Natural killer cell (primary cell): ENCODE measurements at regions not wholly inside any gene's neighbourhood (a gene's known extent, or its start where the extent isn't known, plus 50 kb on each side); places are given as distances from the start of the nearest gene placed in this dataset.

Source experiments
- ATAC-seq, 3 donors: fragments of 150-1000 bp in 2 of 3; fragments of 200-7000 bp in 1 of 3; cut with Tn5 transposase; 1 replicate in 1 of 3; 2 replicates in 2 of 3; pipeline ENCODE4 v1.10.0; 2021; ENCODE audit warnings: mild to moderate bottlenecking in 2 of 3, moderate library complexity in 2 of 3
- DNase-seq, 2 donors: peaks; one replicate each; pipeline versions ENCODE4 v3.0.0 to v3.0.0-alpha.2; 2013 to 2021; ENCODE audit warnings: mixed read lengths in 1 of 2
- H3K27ac ChIP-seq: one replicate; pipeline ENCODE4 v1.5.1; 2013; ENCODE audit warnings: mild to moderate bottlenecking, low read length
- H3K27me3 ChIP-seq: one replicate; pipeline ENCODE4 v1.6.1; 2013; ENCODE audit warnings: low read length; ENCODE audit not compliant: control insufficient read depth, insufficient read depth
- H3K36me3 ChIP-seq: one replicate; pipeline ENCODE4 v1.6.1; 2013; ENCODE audit warnings: low read length; ENCODE audit not compliant: control insufficient read depth, insufficient read depth
- H3K4me1 ChIP-seq: one replicate; pipeline ENCODE4 v1.6.1; 2013; ENCODE audit warnings: low read length; ENCODE audit not compliant: control insufficient read depth, insufficient read depth
- H3K4me3 ChIP-seq: one replicate; pipeline ENCODE4 v1.5.1; 2013; ENCODE audit warnings: low read length
- H3K9me3 ChIP-seq: one replicate; pipeline ENCODE4 v1.6.1; 2013; ENCODE audit warnings: low read length; ENCODE audit not compliant: control insufficient read depth, insufficient read depth
- H3K27ac Mint-ChIP-seq, 2 donors: one replicate each; pipeline ENCODE4 v1.8.0; 2022; ENCODE audit warnings: mild to moderate bottlenecking in 2 of 2, mixed read lengths in 2 of 2, moderate library complexity in 1 of 2
- H3K27me3 Mint-ChIP-seq, 2 donors: one replicate each; pipeline ENCODE4 v1.8.0; 2022; ENCODE audit warnings: low read depth in 2 of 2, mixed read lengths in 2 of 2
- H3K36me3 Mint-ChIP-seq: one replicate; pipeline ENCODE4 v1.8.0; 2022; ENCODE audit warnings: mixed read lengths
- H3K4me1 Mint-ChIP-seq, 2 donors: one replicate each; pipeline ENCODE4 v1.8.0; 2022; ENCODE audit warnings: mixed read lengths in 2 of 2
- H3K4me3 Mint-ChIP-seq: one replicate; pipeline ENCODE4 v1.8.0; 2022; ENCODE audit warnings: mild to moderate bottlenecking, moderate library complexity, mixed read lengths
- H3K9me3 Mint-ChIP-seq, 2 donors: one replicate each; pipeline ENCODE4 v1.8.0; 2022; ENCODE audit warnings: mixed read lengths in 2 of 2
- WGBS: methylation state at CpG from one replicate; pipeline ENCODE4 v1.1.7; 2013; ENCODE audit warnings: missing lambda C conversion rate; ENCODE audit not compliant: insufficient coverage; 5-methylcytosine and 5-hydroxymethylcytosine counted together
- intact Hi-C: fragments of 100-400 bp; cut with micrococcal nuclease; formaldehyde crosslinking; loops from one replicate; pipeline ENCODE4 v1.14.2; 2022
- TF ChIP-seq, protein P1 (sequence below): fragments of 200-600 bp; IDR thresholded peaks from one replicate; pipeline ENCODE4 v1.8.0; 2022; ENCODE audit warnings: antibody characterized with exemption

DNA sequence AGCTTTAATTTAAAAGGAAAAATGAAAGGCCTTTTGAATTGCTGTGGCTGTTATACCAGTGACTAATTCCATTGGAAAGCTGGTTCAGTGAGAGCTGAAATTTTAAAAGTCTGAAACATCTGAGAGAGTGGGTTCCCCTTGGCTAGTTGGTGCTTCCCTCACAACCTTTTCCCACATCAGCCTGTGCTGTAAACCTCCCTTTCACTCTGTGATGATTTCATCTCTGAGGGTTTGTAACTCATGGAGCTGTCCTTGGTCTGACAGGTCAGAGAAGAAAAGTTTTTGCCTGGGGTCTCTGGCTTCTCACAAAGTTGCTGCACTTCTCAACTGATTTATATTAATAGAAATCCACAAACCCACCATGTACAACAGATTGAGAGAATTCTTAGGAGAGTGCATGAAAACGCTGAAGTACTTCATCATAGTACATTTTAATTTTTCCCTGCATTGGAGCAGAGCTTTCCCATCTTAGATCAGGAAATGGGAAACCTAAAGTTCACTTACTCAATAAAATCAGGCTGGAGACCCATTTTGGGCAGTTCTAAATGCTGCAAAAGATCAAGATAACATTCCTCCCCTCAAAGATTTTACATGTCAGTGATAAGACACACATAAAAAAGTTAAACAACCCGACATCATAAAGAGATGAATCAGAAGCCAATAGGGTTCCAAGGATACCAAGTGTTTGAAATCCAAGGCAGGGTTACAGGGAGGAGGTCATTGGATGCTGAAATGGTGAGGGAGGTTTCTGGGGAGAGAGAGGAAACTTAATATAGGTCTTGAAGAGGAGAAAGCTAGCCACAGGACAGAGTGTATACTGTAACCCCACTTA lies 157.0 kb upstream of the MKLN1 start:
- ATAC-seq (no peak), DNase-seq (no peak)
- H3K36me3 Mint-ChIP-seq, result no peaks in the 10 kb centered on the region
- intact Hi-C loops, result no loop called here
- Histone ChIP-seq H3K27ac (no peak overlapping the region), H3K36me3 (no peaks in the 10 kb centered on the region), H3K4me1 (no peaks in the 10 kb centered on the region), H3K4me3 (no peak overlapping the region), H3K27me3 (peaks cover 2% of the 10 kb centered on the region), H3K9me3 (no peaks in the 10 kb centered on the region)
- H3K27me3 Mint-ChIP-seq, result peaks cover 6 to 9% of the 10 kb centered on the region in 2 donors
- WGBS, result 83% methylated on average over 2 of the region's 2 CpGs
- TF ChIP-seq, protein P1, sequence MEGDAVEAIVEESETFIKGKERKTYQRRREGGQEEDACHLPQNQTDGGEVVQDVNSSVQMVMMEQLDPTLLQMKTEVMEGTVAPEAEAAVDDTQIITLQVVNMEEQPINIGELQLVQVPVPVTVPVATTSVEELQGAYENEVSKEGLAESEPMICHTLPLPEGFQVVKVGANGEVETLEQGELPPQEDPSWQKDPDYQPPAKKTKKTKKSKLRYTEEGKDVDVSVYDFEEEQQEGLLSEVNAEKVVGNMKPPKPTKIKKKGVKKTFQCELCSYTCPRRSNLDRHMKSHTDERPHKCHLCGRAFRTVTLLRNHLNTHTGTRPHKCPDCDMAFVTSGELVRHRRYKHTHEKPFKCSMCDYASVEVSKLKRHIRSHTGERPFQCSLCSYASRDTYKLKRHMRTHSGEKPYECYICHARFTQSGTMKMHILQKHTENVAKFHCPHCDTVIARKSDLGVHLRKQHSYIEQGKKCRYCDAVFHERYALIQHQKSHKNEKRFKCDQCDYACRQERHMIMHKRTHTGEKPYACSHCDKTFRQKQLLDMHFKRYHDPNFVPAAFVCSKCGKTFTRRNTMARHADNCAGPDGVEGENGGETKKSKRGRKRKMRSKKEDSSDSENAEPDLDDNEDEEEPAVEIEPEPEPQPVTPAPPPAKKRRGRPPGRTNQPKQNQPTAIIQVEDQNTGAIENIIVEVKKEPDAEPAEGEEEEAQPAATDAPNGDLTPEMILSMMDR, result no peak
- no peaks in the 10 kb centered on the region for H3K9me3 Mint-ChIP-seq
- H3K4me3 Mint-ChIP-seq, result no peak overlapping the region
- no peaks in the 10 kb centered on the region for H3K4me1 Mint-ChIP-seq
- no peak overlapping the region for H3K27ac Mint-ChIP-seq

DNA sequence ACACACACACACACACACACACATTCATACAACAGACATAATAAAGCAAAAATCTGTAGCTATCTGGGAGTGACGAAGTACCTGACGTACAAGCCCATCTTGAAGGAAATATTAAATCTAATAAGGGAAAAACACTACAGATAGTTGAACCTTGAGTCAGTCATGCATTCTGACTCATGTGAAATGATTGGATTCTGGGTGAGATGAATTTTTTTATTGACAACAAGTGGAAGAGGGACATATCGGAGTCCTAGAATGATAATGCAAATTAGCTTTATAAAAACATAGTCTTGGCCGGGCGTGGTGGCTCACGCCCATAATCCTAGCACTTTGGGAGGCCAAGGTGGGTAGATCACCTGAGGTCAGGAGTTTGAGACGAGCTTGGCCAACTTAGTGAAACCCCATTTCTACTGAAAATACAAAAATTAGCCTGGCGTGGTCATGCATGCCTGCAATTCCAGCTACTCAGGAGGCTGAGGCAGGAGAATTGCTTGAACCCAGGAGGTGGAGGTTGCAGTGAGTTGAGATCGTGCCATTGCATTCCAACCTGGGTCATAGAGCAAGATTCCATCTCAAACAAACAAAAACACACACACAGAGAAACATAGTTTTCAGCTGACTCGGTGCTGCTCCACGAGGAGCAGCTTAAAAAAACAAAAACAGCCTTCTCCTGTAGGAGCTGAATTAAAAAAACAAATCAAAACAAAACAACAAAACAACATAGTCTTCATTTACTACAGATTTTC lies 154.4 kb upstream of the MKLN1 start:
- 92% methylated on average over 9 of the region's 11 CpGs for WGBS
- Mint-ChIP-seq H3K27me3 (peaks cover 6 to 7% of the 10 kb centered on the region in 2 donors), H3K36me3 (no peaks in the 10 kb centered on the region), H3K27ac (no peak overlapping the region), H3K9me3 (no peaks in the 10 kb centered on the region), H3K4me1 (no peaks in the 10 kb centered on the region), H3K4me3 (no peak overlapping the region)
- H3K27me3 ChIP-seq, result peaks cover 2% of the 10 kb centered on the region
- H3K9me3 ChIP-seq, result no peaks in the 10 kb centered on the region
- intact Hi-C loops, result no loop called here
- TF ChIP-seq, protein P1, result no peak
- no peaks in the 10 kb centered on the region for H3K36me3 ChIP-seq
- ATAC-seq, result no peak
- no peak overlapping the region for H3K27ac ChIP-seq
- DNase-seq, result no peak
- no peaks in the 10 kb centered on the region for H3K4me1 ChIP-seq
- H3K4me3 ChIP-seq, result no peak overlapping the region

DNA sequence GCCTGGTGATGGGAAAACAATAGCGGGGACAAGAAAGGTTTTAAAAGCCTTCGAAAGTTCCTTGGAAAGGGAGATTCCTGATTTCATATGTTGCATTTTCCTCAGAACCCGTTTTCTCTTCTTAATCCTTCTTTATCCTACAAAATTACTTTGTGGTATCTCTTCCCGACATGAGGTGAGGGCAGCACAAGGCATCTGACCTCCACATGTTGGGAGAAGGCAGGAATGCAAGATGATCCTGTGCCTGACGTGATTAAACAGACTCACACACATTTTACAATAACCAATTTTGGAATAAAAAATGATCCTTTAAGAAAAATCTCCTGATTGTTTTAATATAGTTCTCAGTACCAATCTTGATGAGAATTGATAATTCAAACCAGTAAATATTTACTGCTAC lies 153.3 kb upstream of the MKLN1 start:
- no peak for ATAC-seq
- intact Hi-C loops, result no loop called here
- Mint-ChIP-seq H3K9me3 (no peaks in the 10 kb centered on the region), H3K4me1 (no peaks in the 10 kb centered on the region), H3K27me3 (peaks cover 6 to 7% of the 10 kb centered on the region in 2 donors), H3K36me3 (no peaks in the 10 kb centered on the region), H3K27ac (no peak overlapping the region), H3K4me3 (no peak overlapping the region)
- Histone ChIP-seq H3K9me3 (no peaks in the 10 kb centered on the region), H3K27ac (no peak overlapping the region), H3K4me1 (no peaks in the 10 kb centered on the region), H3K27me3 (peaks cover 2% of the 10 kb centered on the region), H3K36me3 (no peaks in the 10 kb centered on the region), H3K4me3 (no peak overlapping the region)
- WGBS, result 88% methylated on average over 3 of the region's 5 CpGs
- DNase-seq, result no peak
- TF ChIP-seq, protein P1, result no peak
